Neural progenitor cell (in vitro differentiated cells): ENCODE measurements at regions not wholly inside any gene's neighbourhood (a gene's known extent, or its start where the extent isn't known, plus 50 kb on each side); places are given as distances from the start of the nearest gene placed in this dataset.

ENCODE experiments used
- DNase-seq: peaks from one replicate; pipeline ENCODE4 v3.0.0-alpha.2; 2016; ENCODE audit warnings: low spot score
- H2AFZ ChIP-seq: fragments of 200-600 bp; sonication (generic); replicated peaks from 2 replicates; pipeline ENCODE4 v1.6.1; 2016; ENCODE audit warnings: antibody characterized with exemption
- H3F3A ChIP-seq: fragments of 200-600 bp; sonication (generic); 2 replicates; pipeline ENCODE4 v1.6.1; 2016; ENCODE audit warnings: antibody characterized with exemption, low read depth
- H3K27ac ChIP-seq: fragments of 200-600 bp; sonication (generic); 2 replicates; pipeline ENCODE4 v1.5.1; 2016; ENCODE audit warnings: mild to moderate bottlenecking
- H3K27me3 ChIP-seq: fragments of 200-600 bp; sonication (generic); 2 replicates; pipeline ENCODE4 v1.6.1; 2016; ENCODE audit warnings: mild to moderate bottlenecking, moderate library complexity
- H3K36me3 ChIP-seq: fragments of 200-600 bp; sonication (generic); 2 replicates; pipeline ENCODE4 v1.5.1; 2016
- H3K4me1 ChIP-seq: fragments of 200-600 bp; sonication (generic); 2 replicates; pipeline ENCODE4 v1.6.1; 2016; ENCODE audit warnings: mixed run types
- H3K4me2 ChIP-seq: fragments of 200-600 bp; sonication (generic); 2 replicates; pipeline ENCODE4 v1.6.1; 2016
- H3K4me3 ChIP-seq: fragments of 200-600 bp; sonication (generic); 2 replicates; pipeline ENCODE4 v1.5.1; 2016
- H3K79me2 ChIP-seq: fragments of 200-600 bp; sonication (generic); 2 replicates; pipeline ENCODE4 v1.6.1; 2016; ENCODE audit warnings: low read depth
- H3K9ac ChIP-seq: fragments of 200-600 bp; sonication (generic); 2 replicates; pipeline ENCODE4 v1.6.1; 2016
- H3K9me3 ChIP-seq: fragments of 200-600 bp; sonication (generic); 2 replicates; pipeline ENCODE4 v1.5.1; 2016; ENCODE audit warnings: low read depth
- H4K20me1 ChIP-seq: fragments of 200-600 bp; sonication (generic); 2 replicates; pipeline ENCODE4 v1.6.1; 2016; ENCODE audit warnings: low read depth
- H3K27ac Mint-ChIP-seq: 3 replicates; pipeline ENCODE4 v1.8.0; 2021; ENCODE audit warnings: mixed read lengths
- H3K27me3 Mint-ChIP-seq: 2 replicates; pipeline ENCODE4 v1.8.0; 2022; ENCODE audit warnings: low read depth, mild to moderate bottlenecking, inconsistent platforms, moderate library complexity, mixed read lengths; ENCODE audit not compliant: insufficient read depth
- H3K36me3 Mint-ChIP-seq: 3 replicates; pipeline ENCODE4 v1.8.0; 2021; ENCODE audit warnings: mixed read lengths
- H3K4me1 Mint-ChIP-seq: 3 replicates; pipeline ENCODE4 v1.8.0; 2021; ENCODE audit warnings: mixed read lengths
- H3K4me3 Mint-ChIP-seq: 3 replicates; pipeline ENCODE4 v1.8.0; 2021; ENCODE audit warnings: mild to moderate bottlenecking, moderate library complexity, mixed read lengths
- H3K9me3 Mint-ChIP-seq: 3 replicates; pipeline ENCODE4 v1.8.0; 2020; ENCODE audit warnings: mixed read lengths
- EZH2 ChIP-seq: fragments of 200-600 bp; sonication (generic); IDR thresholded peaks from 2 replicates; pipeline ENCODE4 v1.6.1; 2017; ENCODE audit warnings: antibody characterized with exemption, mild to moderate bottlenecking, moderate library complexity
- EZH2phosphoT487 ChIP-seq: fragments of 200-600 bp; sonication (generic); IDR thresholded peaks from 2 replicates; pipeline ENCODE4 v1.6.1; 2017; ENCODE audit warnings: antibody characterized with exemption
- TF ChIP-seq, protein P1 (sequence below): fragments of 200-600 bp; sonication (generic); IDR thresholded peaks from 2 replicates; pipeline ENCODE4 v1.5.1; 2017; ENCODE audit warnings: antibody characterized with exemption, mild to moderate bottlenecking

DNA sequence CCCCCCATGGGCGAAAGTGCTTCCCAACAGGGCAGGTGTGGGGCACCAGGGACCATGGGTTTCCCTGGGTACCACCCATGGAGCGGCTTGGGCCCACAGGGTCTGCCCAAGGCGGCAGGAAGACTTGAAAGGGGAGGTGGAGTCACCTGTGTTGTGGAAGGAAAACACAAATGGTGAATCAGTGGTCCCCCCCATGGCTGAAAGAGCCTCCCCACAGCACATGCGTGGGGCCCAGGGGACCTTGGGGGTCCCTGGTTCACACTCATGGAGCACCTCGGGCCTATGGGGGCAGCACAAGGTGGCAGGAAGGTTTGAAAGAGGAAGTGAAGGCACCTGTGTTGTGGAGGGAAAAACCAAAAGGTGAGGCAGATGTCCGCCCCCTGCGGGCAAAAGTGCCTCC, 581.9 kb downstream of the ALG10 start:
- no peak overlapping the region for H3K27ac ChIP-seq
- H3K9ac ChIP-seq, result no peak overlapping the region
- TF ChIP-seq, protein P1, sequence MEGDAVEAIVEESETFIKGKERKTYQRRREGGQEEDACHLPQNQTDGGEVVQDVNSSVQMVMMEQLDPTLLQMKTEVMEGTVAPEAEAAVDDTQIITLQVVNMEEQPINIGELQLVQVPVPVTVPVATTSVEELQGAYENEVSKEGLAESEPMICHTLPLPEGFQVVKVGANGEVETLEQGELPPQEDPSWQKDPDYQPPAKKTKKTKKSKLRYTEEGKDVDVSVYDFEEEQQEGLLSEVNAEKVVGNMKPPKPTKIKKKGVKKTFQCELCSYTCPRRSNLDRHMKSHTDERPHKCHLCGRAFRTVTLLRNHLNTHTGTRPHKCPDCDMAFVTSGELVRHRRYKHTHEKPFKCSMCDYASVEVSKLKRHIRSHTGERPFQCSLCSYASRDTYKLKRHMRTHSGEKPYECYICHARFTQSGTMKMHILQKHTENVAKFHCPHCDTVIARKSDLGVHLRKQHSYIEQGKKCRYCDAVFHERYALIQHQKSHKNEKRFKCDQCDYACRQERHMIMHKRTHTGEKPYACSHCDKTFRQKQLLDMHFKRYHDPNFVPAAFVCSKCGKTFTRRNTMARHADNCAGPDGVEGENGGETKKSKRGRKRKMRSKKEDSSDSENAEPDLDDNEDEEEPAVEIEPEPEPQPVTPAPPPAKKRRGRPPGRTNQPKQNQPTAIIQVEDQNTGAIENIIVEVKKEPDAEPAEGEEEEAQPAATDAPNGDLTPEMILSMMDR, result no peak
- TF ChIP-seq EZH2 (no peak), EZH2phosphoT487 (no peak)
- Mint-ChIP-seq H3K4me1 (no peaks in the 10 kb centered on the region), H3K9me3 (peaks cover 65% of the 10 kb centered on the region), H3K36me3 (no peaks in the 10 kb centered on the region), H3K27ac (no peak overlapping the region), H3K4me3 (no peak overlapping the region), H3K27me3 (peaks cover 5% of the 10 kb centered on the region)
- H3K4me1 ChIP-seq, result no peaks in the 10 kb centered on the region
- no peak overlapping the region for H2AFZ ChIP-seq
- H3K4me3 ChIP-seq, result no peak overlapping the region
- H3K36me3 ChIP-seq, result no peaks in the 10 kb centered on the region
- H3F3A ChIP-seq, result no peaks in the 10 kb centered on the region
- no peak for DNase-seq
- H3K9me3 ChIP-seq, result no peaks in the 10 kb centered on the region
- no peaks in the 10 kb centered on the region for H4K20me1 ChIP-seq
- H3K79me2 ChIP-seq, result no peaks in the 10 kb centered on the region
- H3K4me2 ChIP-seq, result no peak overlapping the region
- H3K27me3 ChIP-seq, result no peaks in the 10 kb centered on the region

GRCh38 chr12:34604631-34605509, 582.6 kb downstream of the ALG10 start:
- no peak for DNase-seq
- Histone ChIP-seq H3K4me2 (no peak overlapping the region), H3F3A (no peaks in the 10 kb centered on the region), H3K36me3 (no peaks in the 10 kb centered on the region), H3K27ac (no peak overlapping the region), H3K9ac (no peak overlapping the region), H3K27me3 (no peaks in the 10 kb centered on the region), H3K4me3 (no peak overlapping the region), H3K9me3 (no peaks in the 10 kb centered on the region), H4K20me1 (no peaks in the 10 kb centered on the region), H3K79me2 (no peaks in the 10 kb centered on the region), H2AFZ (no peak overlapping the region), H3K4me1 (no peaks in the 10 kb centered on the region)
- Mint-ChIP-seq H3K27me3 (peaks cover 5% of the 10 kb centered on the region), H3K27ac (no peak overlapping the region), H3K36me3 (no peaks in the 10 kb centered on the region), H3K4me1 (no peaks in the 10 kb centered on the region), H3K9me3 (peaks cover 61% of the 10 kb centered on the region), H3K4me3 (no peak overlapping the region)
- TF ChIP-seq EZH2phosphoT487 (no peak), EZH2 (no peak)
- TF ChIP-seq, protein P1, result no peak

DNA sequence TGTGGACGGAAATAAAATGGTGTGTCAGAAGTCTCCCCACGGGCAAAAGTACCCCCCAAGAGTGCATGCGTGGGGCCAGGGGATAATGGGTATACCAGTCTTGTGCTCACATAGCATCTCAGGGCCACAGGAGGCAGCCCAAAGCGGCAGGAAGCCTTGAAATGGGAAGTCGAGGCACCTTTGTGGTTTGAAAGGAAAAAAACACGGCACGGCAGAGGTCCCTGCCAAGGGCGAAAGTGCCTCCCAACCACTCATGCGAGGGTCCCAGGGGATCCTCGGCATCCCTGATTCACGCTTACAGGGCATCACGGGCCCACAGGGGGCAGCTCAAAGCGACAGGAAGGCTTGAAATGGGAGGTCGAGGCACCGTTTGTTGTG, 583.2 kb downstream of the ALG10 start:
- Histone ChIP-seq H3K79me2 (no peaks in the 10 kb centered on the region), H4K20me1 (no peaks in the 10 kb centered on the region), H3K4me3 (no peak overlapping the region), H3K4me2 (no peak overlapping the region), H3K27ac (no peak overlapping the region), H3K36me3 (no peaks in the 10 kb centered on the region), H3K27me3 (no peaks in the 10 kb centered on the region), H3K4me1 (no peaks in the 10 kb centered on the region), H3K9me3 (no peaks in the 10 kb centered on the region), H3K9ac (no peak overlapping the region), H3F3A (no peaks in the 10 kb centered on the region), H2AFZ (no peak overlapping the region)
- Mint-ChIP-seq H3K4me3 (no peak overlapping the region), H3K4me1 (no peaks in the 10 kb centered on the region), H3K27ac (no peak overlapping the region), H3K27me3 (peaks cover 5% of the 10 kb centered on the region), H3K36me3 (no peaks in the 10 kb centered on the region), H3K9me3 (peaks cover 60% of the 10 kb centered on the region)
- TF ChIP-seq, protein P1, result no peak
- TF ChIP-seq EZH2, result no peak
- no peak for TF ChIP-seq EZH2phosphoT487
- no peak for DNase-seq
